Central memory CD8-positive, alpha-beta T cell (primary cell): ENCODE measurements at regions not wholly inside any gene's neighbourhood (a gene's known extent, or its start where the extent isn't known, plus 50 kb on each side); places are given as distances from the start of the nearest gene placed in this dataset.

Source experiments
- ATAC-seq: fragments of 150-1000 bp; cut with Tn5 transposase; replicated peaks from 2 replicates; pipeline ENCODE4 v1.10.0; 2022; ENCODE audit warnings: mild to moderate bottlenecking, moderate FRiP score, moderate number of reproducible peaks; ENCODE audit not compliant: poor library complexity, severe bottlenecking; ENCODE audit errors: extremely low read depth
- DNase-seq, 2 donors: peaks; one replicate each; pipeline ENCODE4 v3.0.0; 2021; ENCODE audit warnings: low spot score in 2 of 2
- H3K27ac Mint-ChIP-seq: one replicate; pipeline ENCODE4 v1.8.0; 2022; ENCODE audit warnings: low read depth, mild to moderate bottlenecking, moderate library complexity, mixed read lengths
- H3K27me3 Mint-ChIP-seq: one replicate; pipeline ENCODE4 v1.8.0; 2022; ENCODE audit warnings: mixed read lengths
- H3K36me3 Mint-ChIP-seq: one replicate; pipeline ENCODE4 v1.8.0; 2022; ENCODE audit warnings: mild to moderate bottlenecking, moderate library complexity, mixed read lengths; ENCODE audit not compliant: insufficient read depth
- H3K4me1 Mint-ChIP-seq: one replicate; pipeline ENCODE4 v1.8.0; 2022; ENCODE audit warnings: mixed read lengths
- H3K4me3 Mint-ChIP-seq: one replicate; pipeline ENCODE4 v1.8.0; 2022; ENCODE audit warnings: mild to moderate bottlenecking, moderate library complexity, mixed read lengths
- H3K9me3 Mint-ChIP-seq: one replicate; pipeline ENCODE4 v1.8.0; 2022; ENCODE audit warnings: mixed read lengths

DNA sequence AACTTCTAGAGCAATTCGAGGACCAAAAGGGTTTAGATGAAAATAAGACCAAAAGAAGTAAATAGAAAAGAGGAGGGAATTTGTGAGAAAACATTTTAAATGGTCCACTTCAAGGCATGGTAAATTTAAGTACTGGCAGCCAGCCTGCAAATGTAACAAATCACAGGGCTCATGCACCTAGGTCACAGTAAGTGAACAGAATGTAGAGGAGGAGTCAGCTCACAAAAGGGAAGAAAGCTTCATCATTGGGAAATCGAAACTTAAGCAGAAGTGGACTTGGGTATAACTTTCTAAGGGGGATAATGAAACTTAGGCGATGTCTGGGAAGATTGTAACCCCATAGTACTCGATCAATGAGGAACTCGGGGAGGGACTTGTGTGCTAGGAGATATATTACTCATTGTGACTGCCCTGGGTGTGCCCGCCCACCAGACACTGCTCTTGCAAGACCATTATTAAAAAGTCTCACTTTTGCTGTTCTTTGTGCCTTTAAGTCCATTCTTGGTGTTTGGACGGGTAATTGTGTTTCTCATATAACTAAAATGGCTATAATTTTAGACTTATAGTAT, 1053.6 kb upstream of the MIR17HG start:
- Mint-ChIP-seq H3K27me3 (no peaks in the 10 kb centered on the region), H3K36me3 (no peaks in the 10 kb centered on the region), H3K4me1 (no peaks in the 10 kb centered on the region), H3K4me3 (no peak overlapping the region), H3K27ac (no peak overlapping the region), H3K9me3 (peaks cover 15% of the 10 kb centered on the region)
- no peak for DNase-seq
- no peak for ATAC-seq

- Mint-ChIP-seq H3K36me3 (no peaks in the 10 kb centered on the region), H3K9me3 (peaks cover 24% of the 10 kb centered on the region), H3K4me3 (no peak overlapping the region), H3K27ac (no peak overlapping the region), H3K27me3 (no peaks in the 10 kb centered on the region), H3K4me1 (no peaks in the 10 kb centered on the region)
- no peak for DNase-seq
- ATAC-seq = no peak
Measured at GRCh38 chr13:90299238-90299637, 1048.2 kb upstream of the MIR17HG start.

DNA sequence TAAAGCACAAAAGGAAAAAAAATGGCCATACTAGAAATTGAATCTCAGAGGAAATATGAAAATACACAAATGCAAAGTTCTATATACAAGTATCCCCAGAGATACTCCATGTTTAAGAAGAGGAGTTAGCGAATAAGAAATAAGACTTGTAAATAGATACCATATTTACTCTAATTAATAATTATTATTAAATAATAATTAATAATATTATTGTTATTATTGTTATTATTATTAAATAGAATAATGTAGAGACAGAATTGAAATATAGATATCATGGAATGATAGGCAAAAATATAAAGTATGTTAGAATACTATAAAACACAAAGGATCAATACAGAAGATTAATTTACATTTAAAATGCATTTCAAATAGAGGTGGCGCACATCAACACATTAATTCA, 1047.5 kb upstream of the MIR17HG start:
- Mint-ChIP-seq H3K36me3 (no peaks in the 10 kb centered on the region), H3K9me3 (peaks cover 24% of the 10 kb centered on the region), H3K4me3 (no peak overlapping the region), H3K4me1 (no peaks in the 10 kb centered on the region), H3K27ac (no peak overlapping the region), H3K27me3 (no peaks in the 10 kb centered on the region)
- ATAC-seq (no peak), DNase-seq (no peak)

- Mint-ChIP-seq H3K27me3 (no peaks in the 10 kb centered on the region), H3K27ac (no peak overlapping the region), H3K4me3 (no peak overlapping the region), H3K4me1 (no peaks in the 10 kb centered on the region), H3K9me3 (peaks cover 24% of the 10 kb centered on the region), H3K36me3 (no peaks in the 10 kb centered on the region)
- DNase-seq (no peak), ATAC-seq (no peak)
Measured at GRCh38 chr13:90302107-90302506, 1045.4 kb upstream of the MIR17HG start.

DNA sequence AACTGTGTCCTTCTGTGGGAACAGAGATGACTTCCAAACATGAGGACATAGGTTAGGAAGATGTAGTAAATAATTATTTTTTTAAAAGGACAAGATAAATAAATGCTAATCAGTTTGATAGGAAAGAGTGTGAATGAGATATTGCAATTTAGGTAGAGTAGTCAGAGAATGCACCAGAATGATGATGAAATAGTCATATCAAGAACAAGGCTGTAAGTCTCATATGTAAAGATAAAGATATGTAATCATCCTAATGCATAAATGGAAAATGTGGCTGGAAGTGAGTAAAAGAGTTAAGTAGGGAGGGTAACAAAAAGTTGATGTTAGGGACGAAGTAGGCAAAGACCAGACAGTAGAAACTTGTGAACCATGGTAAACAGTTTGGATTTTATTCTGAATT, 1041.7 kb upstream of the MIR17HG start:
- ATAC-seq = no peak
- Mint-ChIP-seq H3K27me3 (no peaks in the 10 kb centered on the region), H3K27ac (no peak overlapping the region), H3K9me3 (peaks cover 19% of the 10 kb centered on the region), H3K4me3 (no peak overlapping the region), H3K4me1 (no peaks in the 10 kb centered on the region), H3K36me3 (no peaks in the 10 kb centered on the region)
- no peak for DNase-seq

DNA sequence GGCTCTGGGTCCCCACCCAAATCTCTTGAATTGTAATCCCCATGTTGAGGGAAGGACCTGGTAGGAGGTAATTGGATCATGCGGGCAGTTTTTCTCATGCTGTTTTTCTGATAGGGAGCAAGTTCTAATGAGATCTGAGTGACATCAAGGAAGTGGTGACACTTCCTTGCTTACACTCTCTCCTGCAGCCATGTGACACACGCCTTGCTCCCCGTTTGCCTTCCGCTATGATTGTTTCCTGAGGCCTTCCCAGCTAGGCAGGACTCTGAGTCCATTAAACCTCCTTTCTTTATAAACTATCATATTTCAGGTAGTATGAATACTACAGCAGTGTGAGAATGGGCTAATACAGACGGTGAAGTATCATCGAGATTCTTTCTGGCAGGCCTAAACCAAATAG, 1040.4 kb upstream of the MIR17HG start:
- DNase-seq (no peak), ATAC-seq (no peak)
- peaks cover 18% of the 10 kb centered on the region for H3K9me3 Mint-ChIP-seq
- no peaks in the 10 kb centered on the region for H3K36me3 Mint-ChIP-seq
- no peak overlapping the region for H3K4me3 Mint-ChIP-seq
- no peaks in the 10 kb centered on the region for H3K4me1 Mint-ChIP-seq
- H3K27ac Mint-ChIP-seq = no peak overlapping the region
- H3K27me3 Mint-ChIP-seq = no peaks in the 10 kb centered on the region

DNA sequence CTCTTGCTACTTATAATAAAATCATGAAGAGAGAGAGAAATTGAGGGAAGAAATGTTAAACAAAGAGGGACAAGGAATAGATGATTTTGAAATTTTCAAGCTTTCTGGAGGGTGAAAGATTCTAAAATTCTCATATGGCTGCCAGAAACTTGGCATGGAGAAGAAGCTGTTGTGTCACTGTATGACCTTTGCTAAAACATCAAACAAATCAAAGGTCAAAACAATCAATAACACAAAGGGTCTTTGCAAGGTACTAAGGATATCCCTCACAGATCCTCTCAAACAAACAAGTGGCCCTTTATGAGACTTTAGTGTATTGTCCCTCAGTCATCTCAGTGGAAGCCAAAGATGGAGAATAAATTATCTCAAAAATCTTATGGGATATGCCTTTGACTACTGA, 1039.2 kb upstream of the MIR17HG start:
- Mint-ChIP-seq H3K4me1 (no peaks in the 10 kb centered on the region), H3K36me3 (no peaks in the 10 kb centered on the region), H3K27me3 (no peaks in the 10 kb centered on the region), H3K4me3 (no peak overlapping the region), H3K27ac (no peak overlapping the region), H3K9me3 (peaks cover 22% of the 10 kb centered on the region)
- DNase-seq = no peak
- no peak for ATAC-seq

- Mint-ChIP-seq H3K4me1 (no peaks in the 10 kb centered on the region), H3K27me3 (no peaks in the 10 kb centered on the region), H3K9me3 (peaks cover 21% of the 10 kb centered on the region), H3K36me3 (no peaks in the 10 kb centered on the region), H3K4me3 (no peak overlapping the region), H3K27ac (no peak overlapping the region)
- ATAC-seq (no peak), DNase-seq (no peak)
Measured at GRCh38 chr13:90311929-90312328, 1035.6 kb upstream of the MIR17HG start.

DNA sequence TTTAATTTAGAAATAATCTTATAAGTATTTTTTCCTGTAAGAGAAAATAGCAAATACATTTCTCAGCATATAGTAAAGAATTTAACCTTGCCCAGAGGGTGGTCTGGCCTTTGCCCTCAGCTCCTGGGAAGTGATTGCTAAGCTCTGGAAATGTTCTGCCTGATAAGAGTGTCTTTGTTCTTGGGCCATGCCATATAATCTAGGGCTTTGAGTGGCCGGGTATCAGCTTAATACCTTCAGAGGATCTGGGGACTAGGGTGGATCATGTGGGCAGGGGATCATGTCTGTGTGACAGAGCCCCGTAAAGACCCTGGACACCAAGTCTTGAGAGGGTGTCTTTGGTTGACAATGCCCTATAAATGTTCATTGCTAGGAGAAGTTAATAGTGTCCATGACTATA, 1032.4 kb upstream of the MIR17HG start:
- H3K4me1 Mint-ChIP-seq = no peaks in the 10 kb centered on the region
- H3K27me3 Mint-ChIP-seq = no peaks in the 10 kb centered on the region
- no peak overlapping the region for H3K4me3 Mint-ChIP-seq
- no peak for ATAC-seq
- H3K27ac Mint-ChIP-seq = no peak overlapping the region
- no peak for DNase-seq
- no peaks in the 10 kb centered on the region for H3K36me3 Mint-ChIP-seq
- H3K9me3 Mint-ChIP-seq = peaks cover 15% of the 10 kb centered on the region

- Mint-ChIP-seq H3K4me3 (no peak overlapping the region), H3K36me3 (no peaks in the 10 kb centered on the region), H3K27ac (no peak overlapping the region), H3K4me1 (no peaks in the 10 kb centered on the region), H3K27me3 (no peaks in the 10 kb centered on the region), H3K9me3 (peaks cover 11% of the 10 kb centered on the region)
- ATAC-seq (no peak), DNase-seq (no peak)
Measured at GRCh38 chr13:90320664-90321063, 1026.8 kb upstream of the MIR17HG start.

DNA sequence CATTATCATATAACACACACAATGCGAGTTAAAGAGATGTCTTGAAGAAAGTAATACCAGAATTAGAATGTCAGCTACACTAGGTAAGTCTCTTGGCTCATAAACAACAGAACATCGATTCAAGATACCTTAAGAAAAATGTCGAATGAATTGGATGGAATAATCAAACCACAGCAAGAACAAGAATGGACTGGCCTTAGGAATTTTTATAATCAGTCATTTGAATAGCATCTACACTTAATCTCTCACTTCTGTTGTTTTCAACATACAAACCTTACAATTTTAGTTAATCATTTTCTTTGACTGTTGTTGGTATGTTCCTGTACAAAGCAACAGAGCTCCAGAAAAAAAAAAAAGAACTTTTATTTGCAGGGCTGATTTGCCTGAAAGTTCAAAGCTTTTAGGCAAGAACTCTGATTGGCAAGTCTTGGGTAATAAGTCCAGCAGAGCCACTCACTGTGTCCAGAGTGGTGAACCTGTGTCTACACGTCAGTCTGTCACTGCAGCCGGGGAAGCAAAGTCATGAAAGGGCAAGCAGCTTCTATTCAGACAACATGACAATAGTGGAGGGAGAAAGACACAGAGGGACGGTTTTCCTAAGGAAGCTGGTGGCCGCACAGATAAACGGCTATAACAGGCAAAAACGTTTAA, 1026.1 kb upstream of the MIR17HG start:
- Mint-ChIP-seq H3K27ac (no peak overlapping the region), H3K36me3 (no peaks in the 10 kb centered on the region), H3K4me3 (no peak overlapping the region), H3K27me3 (no peaks in the 10 kb centered on the region), H3K9me3 (peaks cover 11% of the 10 kb centered on the region), H3K4me1 (no peaks in the 10 kb centered on the region)
- no peak for DNase-seq
- no peak for ATAC-seq

GRCh38 chr13:90329641-90330040, 1017.8 kb upstream of the MIR17HG start:
- ATAC-seq = no peak
- Mint-ChIP-seq H3K9me3 (peaks cover 10% of the 10 kb centered on the region), H3K27ac (no peak overlapping the region)

DNA sequence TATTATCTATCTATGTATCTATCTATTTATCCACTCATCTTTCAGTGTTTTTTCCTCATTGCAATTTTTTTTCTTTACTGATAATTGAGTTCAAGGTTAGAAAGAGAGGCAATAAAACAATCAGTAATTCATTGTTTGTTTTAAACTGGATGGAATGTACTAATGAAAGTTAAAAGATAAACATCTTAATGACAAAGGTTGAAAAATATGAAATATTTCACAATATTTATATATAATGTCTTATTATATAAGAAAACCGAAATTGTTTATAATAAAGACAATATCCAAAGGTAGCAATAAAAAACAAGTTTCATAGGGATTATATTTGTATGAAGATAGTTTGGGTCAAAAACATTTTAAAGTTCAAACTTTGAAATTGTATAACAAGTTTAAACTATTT, 1015.5 kb upstream of the MIR17HG start:
- ATAC-seq (no peak), DNase-seq (no peak)
- H3K9me3 Mint-ChIP-seq = peaks cover 10% of the 10 kb centered on the region
- no peak overlapping the region for H3K27ac Mint-ChIP-seq
- H3K36me3 Mint-ChIP-seq = no peaks in the 10 kb centered on the region
- no peaks in the 10 kb centered on the region for H3K4me1 Mint-ChIP-seq
- H3K27me3 Mint-ChIP-seq = no peaks in the 10 kb centered on the region
- H3K4me3 Mint-ChIP-seq = no peak overlapping the region

More at GRCh38 chr13:90329641-90330040, 1017.8 kb upstream of the MIR17HG start:
- no peak for DNase-seq
- Mint-ChIP-seq H3K36me3 (no peaks in the 10 kb centered on the region), H3K4me1 (no peaks in the 10 kb centered on the region), H3K27me3 (no peaks in the 10 kb centered on the region), H3K4me3 (no peak overlapping the region)
